WTC11 (cell line): ENCODE measurements at regions not wholly inside any gene's neighbourhood (a gene's known extent, or its start where the extent isn't known, plus 50 kb on each side); places are given as distances from the start of the nearest gene placed in this dataset.

Experiments used
- CREB1 ChIP-seq: sonication (generic); formaldehyde crosslinking; IDR thresholded peaks from 2 replicates; pipeline ENCODE4 v1.8.0; 2023; ENCODE audit warnings: mild to moderate bottlenecking, missing genetic modification reagents
- CTCF ChIP-seq: fragments of 200-600 bp; IDR thresholded peaks from 2 replicates; pipeline ENCODE4 v1.8.0; 2022; ENCODE audit warnings: antibody characterized with exemption
- MAX ChIP-seq: sonication (generic); formaldehyde crosslinking; IDR thresholded peaks from 2 replicates; pipeline ENCODE4 v1.8.0; 2022; ENCODE audit warnings: mild to moderate bottlenecking, missing genetic modification reagents
- NR3C1 ChIP-seq: sonication (generic); formaldehyde crosslinking; conservative IDR thresholded peaks from 2 replicates; pipeline ENCODE4 v1.8.1; 2023; ENCODE audit warnings: low read depth, mild to moderate bottlenecking, missing genetic modification reagents
- PRDM15 ChIP-seq: sonication (generic); formaldehyde crosslinking; IDR thresholded peaks from 2 replicates; pipeline ENCODE4 v1.8.0; 2022; ENCODE audit warnings: missing genetic modification reagents
- SMAD3 ChIP-seq: sonication (generic); formaldehyde crosslinking; IDR thresholded peaks from 2 replicates; pipeline ENCODE4 v1.8.0; 2022; ENCODE audit warnings: missing genetic modification reagents, mild to moderate bottlenecking, borderline replicate concordance
- SP1 ChIP-seq: sonication (generic); formaldehyde crosslinking; conservative IDR thresholded peaks from 2 replicates; pipeline ENCODE4 v1.8.1; 2022; ENCODE audit warnings: missing genetic modification reagents
- USF2 ChIP-seq: sonication (generic); formaldehyde crosslinking; IDR thresholded peaks from 2 replicates; pipeline ENCODE4 v1.8.1; 2023; ENCODE audit warnings: mild to moderate bottlenecking, missing genetic modification reagents, moderate library complexity
- ZNF232 ChIP-seq: sonication (generic); formaldehyde crosslinking; IDR thresholded peaks from 2 replicates; pipeline ENCODE4 v1.8.0; 2022; ENCODE audit warnings: mild to moderate bottlenecking, missing genetic modification reagents
- ZNF416 ChIP-seq: fragments of 250-450 bp; sonication (Bioruptor Pico); IDR thresholded peaks from 2 replicates; pipeline ENCODE4 v1.9.0; 2021; ENCODE audit warnings: mild to moderate bottlenecking, inconsistent platforms

GRCh38 chr4:80138551-80139538, 58.5 kb upstream of the PRDM8 start:
- TF ChIP-seq CREB1 (CRISPR knock-in tag) (no peak), SP1 (CRISPR knock-in tag) (no peak), ZNF232 (CRISPR knock-in tag) (no peak), ZNF416 (no peak), CTCF (no peak), SMAD3 (no peak), PRDM15 (CRISPR knock-in tag) (no peak), MAX (CRISPR knock-in tag) (no peak), NR3C1 (CRISPR knock-in tag) (no peak), USF2 (CRISPR knock-in tag) (no peak)
